IPS-18a (cell line): ENCODE measurements at regions not wholly inside any gene's neighbourhood (a gene's known extent, or its start where the extent isn't known, plus 50 kb on each side); places are given as distances from the start of the nearest gene placed in this dataset.
"Not testable (repeated sequence)": the region's sequence is repeated elsewhere in the genome, so short reads cannot be mapped to it uniquely, and the experiment has no call there.

Experiments
- H3K27ac ChIP-seq: one replicate; pipeline ENCODE4 v1.5.1; 2013; ENCODE audit warnings: low read length
- H3K27me3 ChIP-seq: one replicate; pipeline ENCODE4 v1.6.1; 2013; ENCODE audit warnings: mild to moderate bottlenecking, low read length; ENCODE audit not compliant: control insufficient read depth, insufficient read depth
- H3K36me3 ChIP-seq: one replicate; pipeline ENCODE4 v1.6.1; 2013; ENCODE audit warnings: low read depth, low read length; ENCODE audit not compliant: control insufficient read depth
- H3K4me1 ChIP-seq: one replicate; pipeline ENCODE4 v1.6.1; 2013; ENCODE audit warnings: low read depth, low read length; ENCODE audit not compliant: control insufficient read depth
- H3K4me3 ChIP-seq: one replicate; pipeline ENCODE4 v1.5.1; 2013; ENCODE audit warnings: low read length
- H3K9ac ChIP-seq: one replicate; pipeline ENCODE4 v1.6.1; 2013; ENCODE audit warnings: mild to moderate bottlenecking, low read length, moderate library complexity
- H3K9me3 ChIP-seq: one replicate; pipeline ENCODE4 v1.6.1; 2013; ENCODE audit warnings: low read depth, low read length; ENCODE audit not compliant: control insufficient read depth

- Histone ChIP-seq H3K27me3 (no peaks in the 10 kb centered on the region), H3K36me3 (no peaks in the 10 kb centered on the region), H3K9ac (no peak overlapping the region), H3K9me3 (no peaks in the 10 kb centered on the region), H3K27ac (no peak overlapping the region), H3K4me3 (no peak overlapping the region), H3K4me1 (no peaks in the 10 kb centered on the region)
These were observed 1480.4 kb downstream of the HACE1 start for GRCh38 chr6:103379272-103379671.

DNA sequence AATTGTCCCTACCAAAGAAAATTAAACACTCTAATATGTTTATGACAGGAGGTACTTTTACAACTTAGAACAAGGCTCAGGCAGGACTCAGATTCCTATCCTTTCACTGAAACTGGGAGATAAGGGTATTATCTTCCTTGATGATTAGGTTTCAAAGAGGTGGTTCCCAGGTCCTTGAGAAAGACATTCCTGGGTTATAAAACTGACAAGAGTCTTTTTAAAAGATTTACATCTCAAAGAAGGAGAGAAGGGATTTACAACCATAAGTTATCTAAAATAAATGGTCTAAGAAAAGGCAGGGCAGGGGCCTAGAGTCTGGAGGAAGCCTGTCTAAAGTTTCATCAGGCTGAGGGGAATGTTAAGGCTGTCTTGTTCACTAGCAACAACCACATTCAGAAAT, 1492.5 kb downstream of the HACE1 start:
- no peaks in the 10 kb centered on the region for H3K27me3 ChIP-seq
- H3K9ac ChIP-seq: no peak overlapping the region
- no peaks in the 10 kb centered on the region for H3K9me3 ChIP-seq
- H3K4me1 ChIP-seq: no peaks in the 10 kb centered on the region
- H3K27ac ChIP-seq: no peak overlapping the region
- H3K4me3 ChIP-seq: no peak overlapping the region
- no peaks in the 10 kb centered on the region for H3K36me3 ChIP-seq

DNA sequence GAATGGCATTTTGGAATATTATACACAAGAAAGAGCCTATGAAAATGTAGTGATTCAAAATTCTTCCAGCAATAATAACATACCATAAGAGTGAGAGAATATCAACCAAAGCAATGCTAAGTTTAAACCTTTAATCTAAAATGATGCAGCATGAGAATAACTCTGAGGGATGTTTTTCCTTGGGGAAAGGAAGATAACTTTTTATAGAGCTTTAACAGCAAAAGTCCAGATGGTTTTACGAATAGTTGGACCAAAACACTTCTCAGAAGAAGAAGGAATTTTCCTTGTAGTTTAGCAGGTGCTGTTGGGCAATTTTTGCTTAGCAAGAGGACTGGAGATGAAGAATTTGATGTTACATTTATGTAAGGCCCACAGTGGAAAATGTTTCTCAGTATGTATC, 1503.2 kb downstream of the HACE1 start:
- Histone ChIP-seq H3K27me3 (no peaks in the 10 kb centered on the region), H3K4me3 (no peak overlapping the region), H3K27ac (no peak overlapping the region)

DNA sequence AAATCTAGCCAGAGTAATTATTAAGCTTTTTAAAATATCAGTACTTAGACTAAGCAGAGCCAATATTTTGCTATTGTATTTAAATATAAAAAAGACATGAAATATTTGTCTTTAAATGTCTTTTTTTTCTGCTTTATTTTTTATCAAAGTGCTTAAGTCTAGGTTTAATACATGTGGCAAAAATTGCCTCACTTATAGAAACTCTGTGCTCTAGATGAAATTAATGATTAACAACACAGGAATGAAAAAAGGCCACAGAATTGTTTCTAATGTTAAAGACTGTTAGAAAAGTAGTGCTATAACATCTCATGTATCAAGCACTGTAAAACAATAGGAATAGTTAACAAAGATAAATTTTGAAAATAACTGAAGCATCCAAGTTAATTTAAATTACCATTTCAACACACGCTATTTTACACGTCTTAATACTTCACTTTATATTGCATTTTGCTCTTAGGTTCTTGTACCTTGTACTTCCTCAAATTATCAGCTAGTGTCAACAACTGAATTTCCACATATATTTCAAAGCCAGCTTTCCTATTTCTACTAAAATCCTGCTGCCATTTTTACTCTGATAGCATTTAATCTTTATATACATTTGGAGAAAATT, 1515.1 kb downstream of the HACE1 start:
- H3K27ac ChIP-seq: no peak overlapping the region
- H3K27me3 ChIP-seq: no peaks in the 10 kb centered on the region
- H3K9me3 ChIP-seq: no peaks in the 10 kb centered on the region

More for the DNA sequence above, 1503.2 kb downstream of the HACE1 start:
- Histone ChIP-seq H3K9ac (no peak overlapping the region), H3K9me3 (no peaks in the 10 kb centered on the region), H3K36me3 (no peaks in the 10 kb centered on the region), H3K4me1 (no peaks in the 10 kb centered on the region)

GRCh38 chr6:103335412-103335811, 1524.3 kb downstream of the HACE1 start:
- Histone ChIP-seq H3K4me3 (no peak overlapping the region), H3K36me3 (no peaks in the 10 kb centered on the region), H3K4me1 (no peaks in the 10 kb centered on the region), H3K9me3 (no peaks in the 10 kb centered on the region), H3K27ac (no peak overlapping the region), H3K27me3 (no peaks in the 10 kb centered on the region), H3K9ac (no peak overlapping the region)

More for the DNA sequence above, 1515.1 kb downstream of the HACE1 start:
- no peak overlapping the region for H3K4me3 ChIP-seq
- H3K9ac ChIP-seq: no peak overlapping the region
- H3K4me1 ChIP-seq: no peaks in the 10 kb centered on the region
- H3K36me3 ChIP-seq: no peaks in the 10 kb centered on the region

- no peaks in the 10 kb centered on the region for H3K9me3 ChIP-seq
- H3K36me3 ChIP-seq: no peaks in the 10 kb centered on the region
- H3K4me3 ChIP-seq: no peak overlapping the region
- no peaks in the 10 kb centered on the region for H3K27me3 ChIP-seq
- no peaks in the 10 kb centered on the region for H3K4me1 ChIP-seq
- no peak overlapping the region for H3K9ac ChIP-seq
- no peak overlapping the region for H3K27ac ChIP-seq
These were observed 1532.7 kb downstream of the HACE1 start for GRCh38 chr6:103326760-103327757.

GRCh38 chr6:103313432-103313831, 1546.3 kb downstream of the HACE1 start:
- no peaks in the 10 kb centered on the region for H3K36me3 ChIP-seq
- no peak overlapping the region for H3K9ac ChIP-seq
- H3K27ac ChIP-seq: no peak overlapping the region
- no peaks in the 10 kb centered on the region for H3K4me1 ChIP-seq
- peaks cover 6% of the 10 kb centered on the region for H3K9me3 ChIP-seq
- no peak overlapping the region for H3K4me3 ChIP-seq
- no peaks in the 10 kb centered on the region for H3K27me3 ChIP-seq

- H3K27ac ChIP-seq, H3K27me3 ChIP-seq, H3K9ac ChIP-seq, H3K4me1 ChIP-seq, H3K4me3 ChIP-seq, H3K9me3 ChIP-seq, H3K36me3 ChIP-seq: not testable (repeated sequence)
These were observed 1565.3 kb downstream of the HACE1 start for GRCh38 chr6:103294376-103294775.

DNA sequence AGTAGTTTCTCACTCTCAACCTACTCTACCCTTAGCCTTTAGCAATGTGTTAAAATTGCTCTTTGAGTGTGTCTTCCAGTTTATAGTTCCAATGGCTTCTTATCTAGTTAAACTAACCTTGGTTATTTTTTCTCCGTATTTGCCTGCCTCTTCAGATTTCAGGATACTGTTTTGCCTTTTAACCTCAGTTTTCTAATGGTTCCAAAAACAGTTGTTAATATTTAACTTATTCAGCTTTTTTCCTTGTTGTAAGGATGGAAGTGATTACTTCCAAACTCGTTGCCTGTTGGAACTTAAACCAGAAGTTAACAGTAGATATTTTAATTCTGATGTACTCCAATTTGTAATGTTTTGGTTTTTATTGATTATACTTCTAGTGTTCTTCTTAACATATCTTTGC, 1574.9 kb downstream of the HACE1 start:
- H3K4me1 ChIP-seq: no peaks in the 10 kb centered on the region
- H3K27ac ChIP-seq: no peak overlapping the region

DNA sequence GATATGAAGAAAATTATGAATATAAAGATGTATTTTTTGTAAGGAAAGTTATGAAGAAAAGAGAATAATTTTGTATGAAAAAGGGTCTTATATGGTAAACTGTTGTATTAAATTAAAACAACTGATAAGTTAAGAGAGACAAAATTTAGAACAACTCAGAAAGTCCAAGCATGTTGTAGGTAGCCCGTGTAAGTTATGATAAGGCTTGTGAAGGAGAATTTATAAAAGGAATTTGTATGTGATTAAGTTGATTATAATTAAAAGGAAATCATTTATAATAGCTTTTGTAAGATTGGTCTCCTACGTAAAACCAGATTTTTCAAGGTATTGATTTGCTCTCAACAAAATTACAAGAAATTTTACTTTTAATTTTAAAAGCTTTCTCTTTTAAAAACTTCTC, 1579.3 kb downstream of the HACE1 start:
- Histone ChIP-seq H3K9ac (no peak overlapping the region), H3K27me3 (no peaks in the 10 kb centered on the region), H3K4me3 (no peak overlapping the region), H3K4me1 (no peaks in the 10 kb centered on the region), H3K36me3 (no peaks in the 10 kb centered on the region), H3K27ac (no peak overlapping the region), H3K9me3 (peaks cover 18% of the 10 kb centered on the region)

More for the DNA sequence above, 1574.9 kb downstream of the HACE1 start:
- Histone ChIP-seq H3K9me3 (peaks cover 13% of the 10 kb centered on the region), H3K9ac (no peak overlapping the region), H3K36me3 (no peaks in the 10 kb centered on the region), H3K27me3 (no peaks in the 10 kb centered on the region), H3K4me3 (no peak overlapping the region)

- H3K27me3 ChIP-seq: no peaks in the 10 kb centered on the region
- H3K9ac ChIP-seq: no peak overlapping the region
- no peaks in the 10 kb centered on the region for H3K4me1 ChIP-seq
- H3K9me3 ChIP-seq: peaks cover 18% of the 10 kb centered on the region
- no peak overlapping the region for H3K27ac ChIP-seq
- no peaks in the 10 kb centered on the region for H3K36me3 ChIP-seq
- H3K4me3 ChIP-seq: no peak overlapping the region
These were observed 1581.8 kb downstream of the HACE1 start for GRCh38 chr6:103277936-103278335.
